ENCODE measurements at regions not wholly inside any gene's neighbourhood (a gene's known extent, or its start where the extent isn't known, plus 50 kb on each side); places are given as distances from the start of the nearest gene placed in this dataset.

DNA sequence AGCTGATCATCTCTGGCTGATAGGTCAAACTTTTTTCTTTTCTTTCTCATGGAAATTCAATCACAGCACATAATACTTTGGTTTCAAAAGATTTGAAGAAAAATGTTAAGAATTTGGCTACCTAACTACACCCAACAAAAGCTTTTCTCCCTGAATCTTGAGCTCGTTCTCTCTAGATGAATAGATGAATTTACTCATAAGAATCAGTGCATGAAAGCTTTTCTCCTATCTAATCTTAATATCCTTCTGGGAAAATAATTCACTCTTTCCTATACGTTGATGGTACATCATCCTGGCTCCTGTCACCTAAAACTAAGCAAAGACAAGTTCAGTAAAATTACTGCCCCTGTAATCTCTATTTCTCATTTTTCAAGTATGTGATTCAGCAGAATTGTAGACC is 1479.1 kb downstream of the DPP10 start:
- Histone ChIP-seq H2BK120ac (replicated peaks; ENCODE audit: low read depth, low read length) (no peak overlapping the region), H4K20me1 (replicated peaks in 1 of 2; ENCODE audit: control insufficient read depth in 1 of 2, insufficient read depth in 2 of 2, low read length in 2 of 2) (no peaks in the 10 kb centered on the region), H2BK15ac (ENCODE audit: low read length) (no peak overlapping the region), H3K27me3 (replicated peaks in 1 of 4; ENCODE audit: control insufficient read depth in 3 of 4, extremely low read depth in 1 of 4, insufficient read depth in 3 of 4, low read length in 3 of 4) (no peaks in the 10 kb centered on the region), H2BK5ac (ENCODE audit: low read depth, low read length) (no peak overlapping the region), H3K27ac (ENCODE audit: low read depth, low read length) (no peak overlapping the region), H3K36me3 (ENCODE audit: control insufficient read depth in 2 of 4, insufficient read depth in 4 of 4, low read length in 3 of 4) (no peaks in the 10 kb centered on the region), H2BK20ac (ENCODE audit: low read length) (no peak overlapping the region), H2BK12ac (ENCODE audit: low read depth, low read length) (no peak overlapping the region), H2AK5ac (ENCODE audit: low read depth, low read length) (no peak overlapping the region), H3K23ac (ENCODE audit: insufficient read length) (no peak overlapping the region), H2AFZ (ENCODE audit: low read length) (no peak overlapping the region), H3K4me2 (ENCODE audit: insufficient read depth in 1 of 2, low read depth in 2 of 2, low read length in 2 of 2) (no peak overlapping the region), H4K5ac (ENCODE audit: insufficient read length, low read depth, low read length) (no peak overlapping the region), H3K18ac (ENCODE audit: extremely low read depth, low read length) (no peak overlapping the region), H3K9ac (replicated peaks in 1 of 4; ENCODE audit: extremely low read depth in 1 of 4, low read depth in 3 of 4, low read length in 3 of 4) (no peak overlapping the region), H3K4ac (replicated peaks; ENCODE audit: insufficient read length, low read depth, low read length) (no peak overlapping the region), H4K91ac (replicated peaks; ENCODE audit: insufficient read length, low read length) (no peak overlapping the region), H3K56ac (replicated peaks; ENCODE audit: insufficient read length, low read depth, low read length) (no peak overlapping the region), H3K4me3 (ENCODE audit: extremely low read depth in 1 of 4, insufficient read depth in 2 of 4, low read depth in 3 of 4, low read length in 4 of 4) (no peak overlapping the region), H3K79me1 (ENCODE audit: low read depth, low read length) (no peaks in the 10 kb centered on the region), H3K23me2 (ENCODE audit: low read depth, low read length) (no peaks in the 10 kb centered on the region), H3K14ac (ENCODE audit: insufficient read length) (no peak overlapping the region), H3K79me2 (ENCODE audit: control insufficient read depth in 1 of 2, insufficient read depth in 2 of 2, low read length in 2 of 2) (no peaks in the 10 kb centered on the region), H3K9me3 (ENCODE audit: insufficient read depth in 2 of 2, low read depth in 1 of 2, low read length in 1 of 2) (0 out of 4 replicates have a peak, but pooled peaks cover 0 to 4% of the 10 kb centered on the region in 2 experiments), H4K8ac (ENCODE audit: extremely low read depth, insufficient read depth, low read length) (no peak overlapping the region), H3K4me1 (replicated peaks in 1 of 4; ENCODE audit: control insufficient read depth in 3 of 4, insufficient read depth in 4 of 4, low read length in 3 of 4) (peaks cover 0 to 3% (median 0%) of the 10 kb centered on the region in 4 experiments; a peak in 1 of 7 replicates)
- ChIA-PET POLR2A (ENCODE audit: partially characterized antibody) (no interaction called here), CTCF (ENCODE audit: partially characterized antibody) (interaction anchor here (0.5 to 1.6 kb wide), 4 partner anchors 10 to 1824 kb away, joined by 3 to 5 read pairs (median 3); no protein-coding TSS in a partner anchor)
- TF ChIP-seq TAF1 (IDR thresholded peaks at IDR 0.05; ENCODE audit: low read depth, low read length), result no peak
- TF ChIP-seq SP2 (IDR thresholded peaks at IDR 0.05; ENCODE audit: low read length), result no peak
- TF ChIP-seq EP300 (IDR thresholded peaks at IDR 0.05; ENCODE audit: borderline replicate concordance in 1 of 2, low read depth in 2 of 2, low read length in 2 of 2), result no peak
- no peak for TF ChIP-seq PHF8 (conservative IDR thresholded peaks at IDR 0.05; ENCODE audit: low read depth, low read length)
- TF ChIP-seq KDM4A (IDR thresholded peaks at IDR 0.05; ENCODE audit: low read depth, low read length, severe bottlenecking), result no peak
- TF ChIP-seq RNF2 (IDR thresholded peaks at IDR 0.05; ENCODE audit: borderline replicate concordance, low read depth, low read length, missing control alignments, poor library complexity, severe bottlenecking), result no peak
- no peak for TF ChIP-seq SIX5 (IDR thresholded peaks at IDR 0.05; ENCODE audit: low read depth, low read length)
- TF ChIP-seq, protein P1, sequence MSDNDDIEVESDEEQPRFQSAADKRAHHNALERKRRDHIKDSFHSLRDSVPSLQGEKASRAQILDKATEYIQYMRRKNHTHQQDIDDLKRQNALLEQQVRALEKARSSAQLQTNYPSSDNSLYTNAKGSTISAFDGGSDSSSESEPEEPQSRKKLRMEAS (IDR thresholded peaks at IDR 0.05), result no peak
- TF ChIP-seq POLR2AphosphoS5 (IDR thresholded peaks at IDR 0.05; ENCODE audit: low read depth, low read length), result no peak
- TF ChIP-seq, protein P2, sequence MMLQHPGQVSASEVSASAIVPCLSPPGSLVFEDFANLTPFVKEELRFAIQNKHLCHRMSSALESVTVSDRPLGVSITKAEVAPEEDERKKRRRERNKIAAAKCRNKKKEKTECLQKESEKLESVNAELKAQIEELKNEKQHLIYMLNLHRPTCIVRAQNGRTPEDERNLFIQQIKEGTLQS (IDR thresholded peaks at IDR 0.05; ENCODE audit: insufficient read depth, low read depth, low read length), result no peak
- no peak for TF ChIP-seq TCF12 (IDR thresholded peaks at IDR 0.05; ENCODE audit: low read depth, low read length)
- no peak for TF ChIP-seq RAD21 (IDR thresholded peaks at IDR 0.05 in 1 of 2, conservative IDR thresholded peaks at IDR 0.05 in 1 of 2; ENCODE audit: low read depth in 2 of 2, low read length in 2 of 2)
- DNase-seq (ENCODE audit: low read depth in 1 of 2, low spot score in 2 of 2) (no peak), FAIRE-seq (no peak)
- 59% methylated on average over 2 of the region's 2 CpGs; no CpG with 5 or more reads in 1 of the 2 experiments for WGBS, 2 experiments (ENCODE audit: extremely low coverage in 1 of 2, insufficient coverage in 1 of 2, insufficient read length in 1 of 2, insufficient replicate concordance in 2 of 2, low coverage in 1 of 2, low lambda C conversion rate in 2 of 2, missing lambda C conversion rate in 1 of 2)

Data from H1 (cell line).